Stimulated activated CD8-positive, alpha-beta memory T cell treated with anti-CD3 and anti-CD28 coated beads, Interleukin-4, amount 100 ng/mL, for 4 hours (primary cell): ENCODE measurements at regions not wholly inside any gene's neighbourhood (a gene's known extent, or its start where the extent isn't known, plus 50 kb on each side); places are given as distances from the start of the nearest gene placed in this dataset.

Source experiments
- DNase-seq, 2 donors: peaks; one replicate each; pipeline ENCODE4 v3.0.0-alpha.2; 2020; ENCODE audit warnings: low read depth in 2 of 2, low spot score in 1 of 2

DNA sequence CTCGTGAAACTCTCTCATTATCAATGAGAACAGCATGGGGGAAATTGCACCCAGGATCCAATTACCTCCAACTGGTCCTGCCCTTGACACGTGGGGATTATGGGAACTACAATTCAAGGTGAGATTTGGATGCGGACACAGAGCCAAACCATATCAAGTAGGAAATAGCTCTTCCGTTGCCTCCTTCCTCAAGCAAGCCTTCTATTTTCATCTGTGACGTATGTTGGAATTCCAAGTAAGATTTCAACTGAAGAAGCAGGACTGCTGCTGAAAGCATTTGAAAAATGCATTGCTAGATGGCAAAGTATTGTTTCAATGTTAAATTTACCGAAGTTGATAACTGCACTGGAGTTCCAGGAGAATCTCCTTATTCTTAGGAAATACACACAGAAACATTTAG, 178.1 kb upstream of the GALNT17 start:
- no peak for DNase-seq

- no peak for DNase-seq
Measured at GRCh38 chr7:70972693-70973092, 159.3 kb upstream of the GALNT17 start.

- no peak for DNase-seq
Measured at GRCh38 chr7:70975754-70976153, 156.2 kb upstream of the GALNT17 start.

DNA sequence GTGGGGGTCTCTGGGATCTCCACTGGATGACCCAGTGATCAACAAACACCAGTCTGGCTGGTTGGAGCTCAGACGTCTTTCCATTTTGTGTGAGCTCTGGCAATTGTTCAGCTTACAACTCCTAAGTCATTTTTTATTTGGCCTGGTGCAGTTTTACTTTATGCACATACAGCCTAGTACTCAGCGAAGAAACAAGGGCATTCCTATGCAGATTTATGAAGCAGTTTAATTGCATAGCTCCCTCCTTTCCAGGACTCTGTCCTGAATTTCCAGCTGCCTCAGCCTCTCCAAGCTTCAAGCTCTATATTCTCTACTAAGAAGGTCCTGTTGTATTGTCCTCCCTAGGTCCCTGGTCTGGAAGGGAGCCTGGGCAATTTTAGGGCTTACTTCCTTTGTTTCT, 145.6 kb upstream of the GALNT17 start:
- DNase-seq = no peak

DNA sequence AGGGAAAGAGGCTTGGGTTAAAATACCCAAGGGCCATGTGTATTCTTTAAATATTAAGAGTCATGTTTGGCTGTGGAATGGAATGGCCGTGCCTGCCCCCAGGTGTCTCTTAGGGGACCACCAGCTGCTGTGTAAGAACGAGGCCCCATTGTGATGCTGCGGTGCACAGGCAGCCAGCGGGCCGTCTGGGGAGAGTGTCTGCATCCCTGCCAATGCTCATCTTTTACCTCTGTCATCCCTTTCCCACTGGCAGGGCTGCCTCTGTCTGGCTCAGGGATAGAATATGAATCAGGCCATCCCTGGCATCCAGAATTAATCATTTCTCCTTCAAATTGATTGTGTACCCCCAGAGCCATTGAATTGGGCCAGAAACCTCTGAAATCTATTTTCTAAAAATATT, 137.8 kb upstream of the GALNT17 start:
- no peak for DNase-seq

- DNase-seq = no peak
Measured at GRCh38 chr7:70997261-70997660, 134.7 kb upstream of the GALNT17 start.

DNA sequence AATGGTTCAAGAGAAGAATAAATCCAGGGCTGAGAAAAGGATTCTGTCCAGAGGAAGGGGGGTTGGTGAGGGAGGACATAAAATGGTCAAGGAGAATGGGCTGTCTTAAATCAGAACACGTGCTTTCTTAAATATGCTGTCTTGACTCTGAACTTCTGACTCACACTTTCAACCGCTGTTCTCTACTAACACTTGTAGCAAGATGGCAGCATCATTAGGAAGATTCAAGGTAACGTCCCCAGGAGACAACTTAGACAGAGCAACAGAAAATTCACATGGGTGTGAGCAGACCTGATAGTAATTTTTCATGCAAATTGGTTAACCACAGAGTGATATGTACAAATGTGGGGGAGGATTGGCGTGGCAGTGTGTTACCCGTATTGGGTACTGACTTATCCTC, 126.8 kb upstream of the GALNT17 start:
- DNase-seq = no peak

DNA sequence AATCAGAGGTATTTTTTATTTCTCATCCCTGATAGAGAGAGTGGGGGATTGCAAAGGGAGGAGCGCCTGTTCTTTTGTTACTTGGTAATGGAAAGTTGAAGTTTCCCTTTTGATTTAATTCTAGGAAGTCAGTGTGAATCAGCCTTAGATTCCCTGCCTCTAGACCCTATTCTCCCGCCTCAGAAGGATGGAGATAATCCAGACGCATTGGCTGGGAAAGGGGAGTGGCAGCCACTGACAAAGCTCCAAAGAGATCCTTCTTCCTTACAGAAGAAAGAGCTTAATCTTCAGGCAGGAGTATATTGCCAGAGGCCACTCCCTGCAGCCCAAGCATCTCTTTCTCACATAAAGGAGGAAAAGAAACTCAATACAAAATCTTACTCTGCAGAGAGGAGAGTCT, 122.3 kb upstream of the GALNT17 start:
- DNase-seq = no peak

GRCh38 chr7:71015252-71015900, 116.6 kb upstream of the GALNT17 start:
- DNase-seq = no peak

- DNase-seq = no peak
Measured at GRCh38 chr7:71016401-71016800, 115.5 kb upstream of the GALNT17 start.

GRCh38 chr7:71017602-71018001, 114.3 kb upstream of the GALNT17 start:
- DNase-seq = no peak

DNA sequence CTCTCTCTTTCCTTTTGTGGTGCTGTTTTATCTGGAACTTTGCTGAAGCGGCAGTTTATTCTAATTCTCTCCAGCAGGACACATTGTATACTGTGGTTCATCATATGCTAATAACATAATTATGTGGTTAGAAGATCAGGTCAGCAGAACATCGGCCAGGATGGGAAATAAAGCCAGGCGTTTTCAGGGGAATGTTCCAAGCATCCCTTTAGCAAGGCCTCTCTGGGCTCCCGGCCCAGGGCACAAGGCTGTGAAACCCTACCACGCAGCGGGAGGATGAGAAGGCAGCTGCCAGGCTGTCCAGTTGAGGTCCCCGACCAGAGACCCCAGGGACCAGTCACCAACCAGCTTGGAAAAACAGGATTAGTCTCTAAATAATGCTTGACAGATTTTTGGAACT, 112.2 kb upstream of the GALNT17 start:
- no peak for DNase-seq

GRCh38 chr7:71021131-71021530, 110.8 kb upstream of the GALNT17 start:
- DNase-seq = no peak

- no peak for DNase-seq
Measured at GRCh38 chr7:71026680-71027079, 105.3 kb upstream of the GALNT17 start.

DNA sequence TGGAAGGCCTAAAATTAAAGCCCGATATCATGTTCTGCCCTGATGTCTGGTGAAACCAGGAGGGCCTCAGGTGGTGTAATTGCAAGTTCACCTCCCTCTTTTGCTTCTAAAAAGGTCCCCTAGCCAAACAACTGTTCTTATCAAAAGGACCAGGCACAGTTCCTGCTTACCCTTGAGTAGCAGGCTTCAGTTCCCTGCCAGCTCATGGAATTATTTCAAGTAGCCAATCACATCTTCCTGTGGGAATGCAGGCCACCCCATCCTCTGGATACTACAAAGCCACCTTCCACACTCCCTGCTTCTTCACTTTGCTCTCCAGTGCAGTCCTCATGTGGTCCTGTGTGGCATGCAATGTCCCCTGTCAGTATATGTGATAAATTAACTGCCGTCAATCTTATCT, 97.7 kb upstream of the GALNT17 start:
- DNase-seq = no peak

GRCh38 chr7:71042591-71042990, 89.4 kb upstream of the GALNT17 start:
- DNase-seq = no peak

GRCh38 chr7:71050492-71050891, 81.5 kb upstream of the GALNT17 start:
- DNase-seq = no peak

GRCh38 chr7:71055504-71055903, 76.4 kb upstream of the GALNT17 start:
- DNase-seq = no peak

DNA sequence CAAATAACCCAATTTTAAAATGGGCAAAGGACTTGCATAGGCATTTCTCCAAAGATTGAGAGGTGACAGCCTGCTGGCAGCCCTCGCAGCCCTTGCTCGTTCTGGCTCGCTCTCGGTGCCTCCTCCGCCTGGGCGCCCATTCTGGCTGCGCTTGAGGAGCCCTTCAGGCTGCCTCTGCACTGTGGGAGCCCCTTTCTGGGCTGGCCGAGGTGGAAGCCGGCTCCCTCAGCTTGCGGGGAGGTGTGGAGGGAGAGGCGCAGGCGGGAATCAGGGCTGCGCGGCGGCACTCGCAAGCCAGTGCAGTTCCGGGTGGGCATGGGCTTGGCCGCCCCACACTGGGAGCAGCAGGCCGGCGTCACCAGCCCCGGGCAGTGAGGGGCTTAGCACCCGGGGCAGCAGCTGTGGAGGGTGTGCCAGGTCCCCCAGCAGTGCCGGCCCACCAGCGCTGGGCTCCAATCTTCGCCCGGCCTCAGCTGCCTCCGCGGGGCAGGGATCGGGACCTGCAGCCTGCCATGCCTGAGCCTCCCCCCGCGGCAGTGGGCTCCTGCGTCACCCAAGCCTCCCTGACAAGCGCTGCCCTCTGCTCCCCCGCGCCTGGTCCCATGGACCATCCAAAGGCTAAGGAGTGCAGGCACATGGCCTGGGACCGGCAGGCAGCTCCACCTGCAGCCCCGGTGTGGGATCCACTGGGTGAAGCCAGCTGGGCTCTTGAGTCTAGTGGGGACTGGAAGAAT, 54.0 kb upstream of the GALNT17 start:
- no peak for DNase-seq
